Endodermal cell (in vitro differentiated cells): ENCODE measurements at regions not wholly inside any gene's neighbourhood (a gene's known extent, or its start where the extent isn't known, plus 50 kb on each side); places are given as distances from the start of the nearest gene placed in this dataset.
A peak's percentile ranks its signal among the peaks of the same experiment; 100 is the strongest.

Source experiments
- DNase-seq: peaks from one replicate; pipeline ENCODE4 v3.0.0-alpha.2; 2017
- H3K27ac ChIP-seq: 2 replicates; pipeline ENCODE4 v1.5.1; 2013; ENCODE audit warnings: mild to moderate bottlenecking, low read depth, low read length, moderate library complexity
- H3K27me3 ChIP-seq: 2 replicates; pipeline ENCODE4 v1.6.1; 2013; ENCODE audit warnings: mild to moderate bottlenecking, low read length, moderate library complexity; ENCODE audit not compliant: insufficient read depth, control insufficient read depth, poor library complexity, severe bottlenecking
- H3K36me3 ChIP-seq: 2 replicates; pipeline ENCODE4 v1.7.0; 2013; ENCODE audit warnings: mild to moderate bottlenecking, low read length, moderate library complexity; ENCODE audit not compliant: control insufficient read depth, insufficient read depth
- H3K4me1 ChIP-seq: one replicate; pipeline ENCODE4 v1.7.0; 2013; ENCODE audit warnings: low read length; ENCODE audit not compliant: control insufficient read depth, insufficient read depth
- H3K4me3 ChIP-seq: 2 replicates; pipeline ENCODE4 v1.5.1; 2013; ENCODE audit warnings: mild to moderate bottlenecking, low read length, moderate library complexity
- H3K9ac ChIP-seq: 2 replicates; pipeline ENCODE4 v1.6.1; 2013; ENCODE audit warnings: mild to moderate bottlenecking, low read length, moderate library complexity; ENCODE audit not compliant: poor library complexity, severe bottlenecking; ENCODE audit errors: extremely low read depth
- H3K9me3 ChIP-seq: 2 replicates; pipeline ENCODE4 v1.6.1; 2013; ENCODE audit warnings: mild to moderate bottlenecking, low read length, moderate library complexity; ENCODE audit not compliant: control insufficient read depth
- H3K27ac Mint-ChIP-seq: 2 replicates; pipeline ENCODE4 v1.8.0; 2020; ENCODE audit warnings: mixed read lengths
- H3K27me3 Mint-ChIP-seq: 2 replicates; pipeline ENCODE4 v1.8.0; 2021; ENCODE audit warnings: mild to moderate bottlenecking, mixed read lengths; ENCODE audit not compliant: insufficient read depth
- H3K36me3 Mint-ChIP-seq: 2 replicates; pipeline ENCODE4 v1.8.0; 2020; ENCODE audit warnings: low read depth, mixed read lengths
- H3K4me1 Mint-ChIP-seq: 2 replicates; pipeline ENCODE4 v1.8.0; 2020; ENCODE audit warnings: mixed read lengths
- H3K4me3 Mint-ChIP-seq: 2 replicates; pipeline ENCODE4 v1.8.0; 2020; ENCODE audit warnings: mild to moderate bottlenecking, moderate library complexity, mixed read lengths
- H3K9me3 Mint-ChIP-seq: 2 replicates; pipeline ENCODE4 v1.8.0; 2020; ENCODE audit warnings: mild to moderate bottlenecking, mixed read lengths
- WGBS, 2 experiments: methylation state at CpG; one replicate each; pipeline versions ENCODE4 v1.1.5 to v1.1.7; 2013; ENCODE audit warnings: missing lambda C conversion rate in 2 of 2, mixed read lengths in 1 of 2; ENCODE audit not compliant: insufficient coverage in 1 of 2, insufficient read length in 1 of 2; 5-methylcytosine and 5-hydroxymethylcytosine counted together
- TF ChIP-seq, protein P1 (sequence below): fragments of 200-600 bp; sonication (generic); conservative IDR thresholded peaks from 2 replicates; pipeline ENCODE4 v1.5.0; 2021; ENCODE audit warnings: antibody characterized with exemption, mild to moderate bottlenecking

DNA sequence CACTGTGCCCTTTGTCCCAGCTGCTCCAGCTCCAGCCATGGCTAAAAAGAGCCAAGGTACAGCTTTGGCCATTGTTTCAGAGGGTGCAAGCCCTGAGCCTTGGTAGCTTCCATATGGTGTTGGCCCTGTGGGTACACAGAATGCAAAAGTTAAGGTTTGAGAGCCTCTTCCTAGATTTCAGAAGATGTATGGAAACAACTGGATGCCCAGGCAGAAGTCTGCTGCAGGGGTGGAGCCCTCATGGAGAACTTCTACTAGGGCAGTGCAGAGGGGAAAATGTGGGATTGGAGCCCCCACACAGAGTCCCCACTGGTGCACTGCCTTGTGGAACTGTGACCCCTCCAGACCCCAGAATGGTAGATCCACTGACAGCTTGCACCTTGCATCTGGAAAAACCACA is 70.9 kb upstream of the MSX1 start:
- H3K36me3 Mint-ChIP-seq, result peaks cover 7% of the 10 kb centered on the region
- TF ChIP-seq, protein P1, sequence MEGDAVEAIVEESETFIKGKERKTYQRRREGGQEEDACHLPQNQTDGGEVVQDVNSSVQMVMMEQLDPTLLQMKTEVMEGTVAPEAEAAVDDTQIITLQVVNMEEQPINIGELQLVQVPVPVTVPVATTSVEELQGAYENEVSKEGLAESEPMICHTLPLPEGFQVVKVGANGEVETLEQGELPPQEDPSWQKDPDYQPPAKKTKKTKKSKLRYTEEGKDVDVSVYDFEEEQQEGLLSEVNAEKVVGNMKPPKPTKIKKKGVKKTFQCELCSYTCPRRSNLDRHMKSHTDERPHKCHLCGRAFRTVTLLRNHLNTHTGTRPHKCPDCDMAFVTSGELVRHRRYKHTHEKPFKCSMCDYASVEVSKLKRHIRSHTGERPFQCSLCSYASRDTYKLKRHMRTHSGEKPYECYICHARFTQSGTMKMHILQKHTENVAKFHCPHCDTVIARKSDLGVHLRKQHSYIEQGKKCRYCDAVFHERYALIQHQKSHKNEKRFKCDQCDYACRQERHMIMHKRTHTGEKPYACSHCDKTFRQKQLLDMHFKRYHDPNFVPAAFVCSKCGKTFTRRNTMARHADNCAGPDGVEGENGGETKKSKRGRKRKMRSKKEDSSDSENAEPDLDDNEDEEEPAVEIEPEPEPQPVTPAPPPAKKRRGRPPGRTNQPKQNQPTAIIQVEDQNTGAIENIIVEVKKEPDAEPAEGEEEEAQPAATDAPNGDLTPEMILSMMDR, result no peak
- DNase-seq, result no peak
- peaks cover 42% of the 10 kb centered on the region for H3K9me3 Mint-ChIP-seq
- H3K9ac ChIP-seq, result no peak overlapping the region
- H3K4me3 ChIP-seq, result no peak overlapping the region
- no peak overlapping the region for H3K27ac ChIP-seq
- no peaks in the 10 kb centered on the region for H3K27me3 ChIP-seq
- H3K27me3 Mint-ChIP-seq, result peaks cover 18% of the 10 kb centered on the region
- no peaks in the 10 kb centered on the region for H3K36me3 ChIP-seq
- peaks cover 7% of the 10 kb centered on the region for H3K4me1 ChIP-seq
- no peak overlapping the region for H3K27ac Mint-ChIP-seq
- H3K4me1 Mint-ChIP-seq, result peaks cover 8% of the 10 kb centered on the region
- H3K4me3 Mint-ChIP-seq, result no peak overlapping the region
- peaks cover 24% of the 10 kb centered on the region for H3K9me3 ChIP-seq

DNA sequence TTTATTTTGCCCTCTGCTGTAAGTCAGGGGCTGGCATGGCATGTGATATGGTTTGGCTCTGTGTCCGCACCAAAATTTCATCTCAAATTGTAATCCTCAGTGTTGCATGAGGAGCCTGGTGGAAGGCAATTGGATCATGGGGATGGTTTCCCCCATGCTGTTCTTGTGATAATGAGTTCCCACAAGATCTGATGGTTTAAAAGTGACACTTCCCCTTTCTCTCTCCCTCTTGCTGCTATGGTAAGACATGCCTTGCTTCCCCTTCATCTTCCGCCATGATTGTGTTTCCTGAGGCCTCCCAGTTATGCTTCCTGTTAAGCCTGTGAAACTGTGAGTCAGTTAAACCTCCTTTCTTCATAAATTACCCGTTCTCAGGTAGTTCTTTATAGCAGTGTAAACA is 72.0 kb upstream of the MSX1 start:
- DNase-seq, result no peak
- Mint-ChIP-seq H3K36me3 (peaks cover 7% of the 10 kb centered on the region), H3K9me3 (peaks cover 42% of the 10 kb centered on the region), H3K27ac (no peak overlapping the region), H3K27me3 (peaks cover 13% of the 10 kb centered on the region), H3K4me3 (no peak overlapping the region), H3K4me1 (peaks cover 8% of the 10 kb centered on the region)
- Histone ChIP-seq H3K4me3 (no peak overlapping the region), H3K9me3 (peaks cover 24% of the 10 kb centered on the region), H3K27me3 (no peaks in the 10 kb centered on the region), H3K9ac (no peak overlapping the region), H3K36me3 (no peaks in the 10 kb centered on the region), H3K27ac (no peak overlapping the region), H3K4me1 (peaks cover 7% of the 10 kb centered on the region)
- 85 to 100% methylated on average over 3 of the region's 3 CpGs for WGBS, 2 experiments
- TF ChIP-seq, protein P1, result no peak

DNA sequence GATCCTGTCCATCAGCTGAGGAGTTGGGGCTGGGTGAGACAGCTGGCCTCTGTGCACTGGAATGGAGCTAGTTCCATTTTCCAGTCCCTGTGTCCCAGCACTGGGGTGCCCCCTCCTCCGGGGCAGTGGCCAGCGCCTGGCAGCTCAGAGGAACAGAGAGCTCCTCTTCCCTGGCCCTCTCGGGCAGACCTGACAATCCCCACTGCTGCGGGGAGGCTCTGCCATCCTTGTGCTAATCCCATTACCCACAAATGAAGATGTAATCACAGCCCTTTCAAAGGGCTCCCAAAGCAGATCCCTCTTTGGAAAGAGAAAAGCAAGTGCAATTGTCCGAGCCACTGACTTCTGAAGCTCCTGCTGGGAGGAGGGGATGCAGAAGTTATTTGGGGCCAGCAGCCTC is 75.1 kb upstream of the MSX1 start:
- H3K27me3 Mint-ChIP-seq, result peaks cover 9% of the 10 kb centered on the region

More for the DNA sequence above, 75.1 kb upstream of the MSX1 start:
- H3K9me3 Mint-ChIP-seq, result peaks cover 32% of the 10 kb centered on the region
- no peak overlapping the region for H3K27ac Mint-ChIP-seq
- WGBS, 2 experiments, result 51 to 57% methylated on average over 3 to 5 of the region's 5 CpGs
- TF ChIP-seq, protein P1, result no peak
- H3K36me3 ChIP-seq, result no peaks in the 10 kb centered on the region
- H3K9ac ChIP-seq, result no peak overlapping the region
- peak; percentile 58 for DNase-seq
- H3K4me1 Mint-ChIP-seq, result peaks cover 19% of the 10 kb centered on the region
- no peak overlapping the region for H3K4me3 Mint-ChIP-seq
- H3K36me3 Mint-ChIP-seq, result peaks cover 6% of the 10 kb centered on the region
- H3K4me1 ChIP-seq, result peaks cover 7% of the 10 kb centered on the region
- no peaks in the 10 kb centered on the region for H3K27me3 ChIP-seq
- no peak overlapping the region for H3K27ac ChIP-seq
- no peak overlapping the region for H3K4me3 ChIP-seq
- H3K9me3 ChIP-seq, result peaks cover 18% of the 10 kb centered on the region
